NCI-H1694 treated with DMSO at 0.1 percent for 48 hours (cell line): ENCODE measurements at regions not wholly inside any gene's neighbourhood (a gene's known extent, or its start where the extent isn't known, plus 50 kb on each side); places are given as distances from the start of the nearest gene placed in this dataset.

ENCODE experiments used
- DNase-seq: peaks from one replicate; lab custom pipeline; 2025; lab: John Stamatoyannopoulos, UW

DNA sequence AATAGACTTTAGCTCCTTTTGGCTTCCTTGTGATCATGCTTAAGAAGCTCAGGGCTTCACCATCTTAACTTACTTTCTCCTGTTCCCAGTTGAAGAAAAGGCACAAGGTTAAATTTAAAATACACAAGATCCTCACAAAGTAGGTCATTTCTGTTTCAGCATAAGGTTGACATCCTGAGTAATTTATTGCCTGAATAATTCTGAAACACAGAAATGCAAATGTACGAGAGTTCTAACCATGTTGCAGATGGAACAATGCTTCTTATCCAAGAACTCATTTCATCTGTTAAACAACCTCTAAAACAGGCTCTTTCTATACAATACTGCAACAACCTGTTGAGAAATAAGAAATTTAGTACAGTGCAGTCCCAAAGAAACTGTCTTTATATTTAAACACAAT is 395.2 kb downstream of the BCL11A start:
- no peak for DNase-seq

GRCh38 chr2:60157283-60157682 is 396.2 kb downstream of the BCL11A start:
- no peak for DNase-seq

- DNase-seq = no peak
These were observed 399.3 kb downstream of the BCL11A start for GRCh38 chr2:60154142-60154541.

DNA sequence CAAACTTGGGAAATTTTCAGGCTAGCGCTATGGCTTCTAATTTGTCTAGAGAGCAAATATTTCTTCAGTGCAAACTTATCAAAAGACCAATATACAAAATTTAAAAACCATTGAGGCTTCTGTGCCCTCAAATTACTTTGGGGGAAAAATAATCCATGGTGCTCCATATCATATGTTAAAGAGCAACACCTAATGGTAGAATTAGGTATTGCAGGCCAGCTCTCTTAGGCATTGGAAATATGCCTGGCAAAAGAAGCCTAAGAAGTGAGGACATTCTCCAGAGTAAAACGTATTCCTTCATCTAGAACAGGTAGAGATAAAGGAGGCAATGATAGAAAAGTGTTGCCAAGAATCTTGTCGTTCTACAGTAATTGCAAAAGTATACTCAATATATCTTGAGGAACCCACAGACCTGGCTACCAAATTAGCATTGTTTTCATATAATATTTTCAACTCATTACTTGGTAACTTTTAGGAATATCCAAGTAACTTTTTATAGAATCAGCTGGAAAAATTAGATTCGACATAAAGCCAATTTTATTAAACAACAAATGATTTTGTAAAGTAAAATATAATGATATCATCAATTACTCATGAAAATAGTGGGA is 401.1 kb downstream of the BCL11A start:
- DNase-seq = no peak

DNA sequence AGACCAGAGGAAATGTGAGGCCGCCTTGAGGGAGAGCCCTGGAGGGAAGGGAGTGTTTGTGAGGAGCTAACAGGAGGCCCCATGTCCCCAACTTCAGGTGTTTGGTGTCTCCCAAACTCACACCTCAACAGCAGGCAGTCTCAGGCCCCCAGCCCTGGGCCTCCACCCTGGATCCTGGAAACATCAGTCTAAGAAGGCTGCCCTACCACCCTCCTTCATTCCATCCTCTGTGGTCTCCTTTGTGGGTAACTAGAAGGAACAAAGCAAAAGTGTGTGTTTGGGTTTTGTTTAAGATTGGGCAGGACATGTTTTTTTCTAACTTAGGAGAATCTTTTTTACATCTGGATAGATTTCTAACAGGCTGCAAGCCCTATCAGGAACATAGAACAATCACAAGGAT is 404.3 kb downstream of the BCL11A start:
- DNase-seq = no peak

GRCh38 chr2:60148716-60149115 is 404.7 kb downstream of the BCL11A start:
- DNase-seq = no peak

DNA sequence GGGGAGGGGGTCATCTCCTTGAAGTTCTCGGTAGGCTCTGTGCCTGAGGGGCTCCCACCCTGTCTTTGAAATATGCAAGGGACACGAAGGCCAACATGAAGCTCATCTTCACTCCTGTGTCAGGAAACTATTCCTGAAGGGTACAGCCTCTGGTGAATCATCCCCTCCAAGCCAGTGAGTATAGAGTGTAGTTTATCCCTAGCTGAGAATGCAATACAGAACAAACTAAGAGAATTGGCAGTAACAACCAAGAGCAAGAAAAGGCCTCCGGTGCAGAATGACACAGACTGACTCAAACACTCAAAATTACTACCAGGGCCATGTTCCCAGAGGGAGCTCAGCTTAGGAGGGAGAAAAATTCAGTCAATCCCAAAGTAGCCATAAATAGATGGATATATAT is 413.3 kb downstream of the BCL11A start:
- no peak for DNase-seq

GRCh38 chr2:60136913-60137312 is 416.5 kb downstream of the BCL11A start:
- DNase-seq = no peak

DNA sequence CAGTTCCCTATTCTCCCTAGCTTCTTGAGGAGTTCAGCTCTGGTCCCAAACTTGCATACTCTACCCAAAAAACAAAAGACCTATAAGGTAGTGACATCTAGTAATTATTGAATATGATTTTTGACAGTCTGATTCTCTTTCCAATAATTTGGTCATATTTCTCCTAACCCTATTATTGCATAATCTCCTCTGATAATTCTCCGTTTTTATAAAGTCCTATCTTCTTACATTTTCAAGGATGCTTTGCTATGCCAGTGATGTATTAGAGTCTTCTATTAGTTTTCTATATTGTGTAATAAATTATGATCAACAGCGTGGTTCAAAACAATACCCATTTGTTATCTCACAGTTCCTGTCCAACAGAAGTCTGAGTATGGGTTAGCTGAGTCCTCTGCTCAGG is 426.3 kb downstream of the BCL11A start:
- no peak for DNase-seq

- DNase-seq = no peak
These were observed 427.6 kb downstream of the BCL11A start for GRCh38 chr2:60125611-60126426.

- DNase-seq = no peak
These were observed 433.7 kb downstream of the BCL11A start for GRCh38 chr2:60119778-60120177.

- no peak for DNase-seq
These were observed 434.5 kb downstream of the BCL11A start for GRCh38 chr2:60118917-60119316.

GRCh38 chr2:60118061-60118460 is 435.4 kb downstream of the BCL11A start:
- DNase-seq = no peak

DNA sequence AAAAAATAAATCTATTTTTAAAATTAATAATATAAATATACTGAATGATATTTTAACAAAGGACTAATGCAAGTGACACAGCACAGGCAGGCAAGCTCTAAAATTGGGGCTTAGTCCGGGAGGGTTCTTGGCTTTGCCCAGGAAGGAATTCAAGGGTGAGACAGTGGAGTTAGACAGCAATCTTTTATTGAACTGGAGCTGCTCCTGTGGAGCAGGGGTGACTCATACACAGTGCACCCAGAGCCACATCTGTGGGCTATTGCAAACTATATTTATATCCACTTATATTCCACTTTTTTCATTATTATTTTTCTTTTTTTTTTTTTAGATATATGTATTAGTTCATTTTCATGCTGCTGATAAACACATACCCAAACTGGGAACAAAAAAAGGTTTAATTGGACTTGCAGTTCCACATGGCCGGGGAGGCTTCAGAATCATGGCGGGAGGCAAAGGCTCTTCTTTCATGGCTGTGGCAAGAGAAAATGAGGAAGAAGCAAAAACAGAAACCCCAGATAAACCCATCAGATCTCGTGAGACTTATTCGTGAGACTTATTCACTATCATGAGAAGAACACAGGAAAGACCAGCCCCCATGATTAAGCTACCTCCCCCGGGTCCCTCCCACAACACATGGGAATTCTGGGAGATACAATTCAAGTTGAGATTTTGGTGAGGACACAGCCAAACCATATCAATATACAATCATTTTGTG is 437.1 kb downstream of the BCL11A start:
- DNase-seq = no peak

DNA sequence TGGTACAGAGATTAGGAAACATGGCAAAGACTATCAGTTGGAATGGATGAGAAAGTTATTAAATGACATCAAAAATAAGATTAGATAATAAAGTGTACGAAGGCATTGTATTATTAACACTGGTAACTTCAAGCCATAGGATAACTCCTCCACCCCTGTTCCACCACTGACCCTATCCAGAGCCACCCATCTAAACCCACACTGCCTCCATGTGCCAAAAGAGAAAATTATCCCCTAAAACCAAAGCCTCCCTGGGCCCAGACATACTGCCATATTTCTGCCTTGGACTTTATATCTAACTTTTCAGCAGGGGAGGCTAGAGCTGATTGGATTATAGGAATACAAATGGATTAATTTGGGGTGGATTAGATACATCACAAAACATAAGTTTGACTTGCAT is 443.7 kb downstream of the BCL11A start:
- DNase-seq = no peak

DNA sequence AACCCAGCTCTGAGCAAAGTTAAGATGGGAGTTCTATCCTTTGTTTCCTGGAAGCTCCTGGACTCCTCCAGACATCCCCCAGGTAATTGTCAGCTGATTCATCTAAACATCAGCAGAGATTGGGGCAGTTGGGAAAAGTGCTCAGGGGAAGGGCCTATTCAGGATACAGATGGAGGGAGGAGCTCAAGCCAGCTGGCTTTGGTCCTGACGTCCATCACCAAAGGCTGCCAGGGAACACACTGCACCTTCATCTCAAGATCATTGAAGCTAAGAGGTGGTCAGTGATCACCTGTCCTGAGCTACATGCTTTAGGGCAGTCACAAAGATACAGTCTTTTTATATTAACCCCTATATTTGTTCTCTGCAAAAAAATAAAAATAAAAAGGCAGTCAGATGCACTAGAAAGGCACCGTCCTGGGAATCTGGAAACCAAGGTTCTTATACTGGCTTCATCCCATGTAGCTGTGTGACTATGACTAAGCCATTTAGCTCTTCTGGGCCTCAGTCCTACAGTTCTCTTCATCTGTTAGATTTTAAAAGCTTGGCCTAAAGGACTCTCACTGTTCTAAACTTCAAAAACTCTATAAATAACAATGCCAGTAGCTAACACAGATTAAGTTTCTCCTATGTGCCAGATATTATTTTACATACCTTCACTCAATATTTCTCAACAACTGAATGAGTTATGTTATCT is 446.5 kb downstream of the BCL11A start:
- DNase-seq = no peak

DNA sequence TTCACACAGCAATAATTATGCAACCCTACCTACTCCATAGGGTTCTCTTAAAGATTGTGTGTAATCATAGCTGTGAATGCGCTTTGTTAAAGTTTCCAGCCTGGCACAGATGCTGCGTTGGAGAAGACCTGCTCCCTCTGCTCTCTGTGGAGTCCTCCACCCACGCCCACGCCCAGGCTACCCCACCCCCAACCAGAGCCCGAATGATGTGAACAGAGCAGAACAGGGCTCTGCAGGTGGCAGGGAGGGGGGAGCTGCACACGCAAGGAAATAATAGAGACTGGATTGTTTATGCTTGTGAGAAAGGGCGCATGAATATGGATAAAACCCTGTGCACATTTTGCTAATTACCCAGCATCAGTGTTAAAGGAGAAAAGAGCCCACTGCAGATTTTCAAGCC is 447.5 kb downstream of the BCL11A start:
- DNase-seq = no peak

GRCh38 chr2:60104514-60105505 is 448.6 kb downstream of the BCL11A start:
- DNase-seq = no peak

DNA sequence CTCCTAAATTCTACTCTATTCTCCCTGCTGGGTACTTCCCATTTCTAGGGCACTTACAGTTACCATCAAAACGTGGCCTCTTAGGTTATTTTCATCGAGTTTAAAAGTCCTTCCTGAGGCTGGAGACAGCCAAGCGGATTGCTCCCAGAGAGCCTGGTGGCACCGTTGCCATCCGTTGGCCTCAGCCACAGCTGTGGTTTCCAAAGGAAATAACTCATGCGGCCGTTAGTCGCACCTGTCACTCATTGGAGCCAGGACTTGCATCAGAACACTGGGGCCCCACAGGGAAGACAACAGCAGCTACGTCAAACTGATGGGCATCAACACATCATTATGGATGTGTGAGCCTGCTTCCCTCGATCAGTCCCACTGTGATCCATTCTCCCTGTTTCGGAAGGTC is 453.4 kb downstream of the BCL11A start:
- DNase-seq = no peak

GRCh38 chr2:60098996-60099395 is 454.5 kb downstream of the BCL11A start:
- no peak for DNase-seq

GRCh38 chr2:60097298-60097697 is 456.2 kb downstream of the BCL11A start:
- DNase-seq = no peak
